PC-3 (cell line): ENCODE measurements at regions not wholly inside any gene's neighbourhood (a gene's known extent, or its start where the extent isn't known, plus 50 kb on each side); places are given as distances from the start of the nearest gene placed in this dataset.

ENCODE experiments used
- ATAC-seq: fragments of 200-7000 bp; cut with Tn5 transposase; 2 replicates; pipeline ENCODE4 v1.9.1; 2020; ENCODE audit warnings: mild to moderate bottlenecking, moderate library complexity
- BruUV-seq: library from RNA; stranded (reverse); fragments of 400-500 nt; replicated peaks from 2 replicates; lab custom pipeline; 2021; lab: Mats Ljungman, UMichigan
- CTCF ChIA-PET: fragments of 300-600 bp; sonication (Branson Sonifier 250); formaldehyde crosslinking; loops from one replicate; lab custom pipeline; 2022; ENCODE audit warnings: antibody characterized with exemption; lab: Charles Lee
- POLR2A ChIA-PET: fragments of 300-600 bp; sonication (Branson Sonifier 250); formaldehyde crosslinking; loops from one replicate; lab custom pipeline; 2022; ENCODE audit warnings: antibody characterized with exemption; ENCODE audit not compliant: unreplicated experiment; lab: Charles Lee
- DNase-seq: peaks from one replicate; pipeline ENCODE4 v3.0.0-alpha.2; 2015
- H2AFZ ChIP-seq: fragments of 300-600 bp; sonication (generic); 2 replicates; pipeline ENCODE4 v1.6.0; 2016; ENCODE audit warnings: antibody characterized with exemption, low read length
- H3F3A ChIP-seq: fragments of 300-600 bp; sonication (generic); one replicate; pipeline ENCODE4 v1.6.0; 2017; ENCODE audit warnings: antibody characterized with exemption, low read length, control low read depth, mild to moderate bottlenecking; ENCODE audit not compliant: unreplicated experiment
- H3K27ac ChIP-seq: fragments of 300-600 bp; sonication (generic); 2 replicates; pipeline ENCODE4 v1.5.1; 2016; ENCODE audit warnings: mild to moderate bottlenecking, low read length
- H3K27me3 ChIP-seq: fragments of 300-600 bp; sonication (generic); 2 replicates; pipeline ENCODE4 v1.6.1; 2016; ENCODE audit warnings: low read length, mixed read lengths
- H3K36me3 ChIP-seq: fragments of 300-600 bp; sonication (generic); 2 replicates; pipeline ENCODE4 v1.6.1; 2016; ENCODE audit warnings: low read depth, mixed run types, low read length, mixed read lengths
- H3K4me1 ChIP-seq: fragments of 300-600 bp; sonication (generic); 2 replicates; pipeline ENCODE4 v1.5.1; 2016; ENCODE audit warnings: low read length; ENCODE audit not compliant: insufficient read depth
- H3K4me2 ChIP-seq: fragments of 300-600 bp; sonication (generic); 2 replicates; pipeline ENCODE4 v1.6.0; 2016; ENCODE audit warnings: low read length
- H3K4me3 ChIP-seq: fragments of 300-600 bp; sonication (generic); 2 replicates; pipeline ENCODE4 v1.5.1; 2016; ENCODE audit warnings: mild to moderate bottlenecking, low read length, mixed read lengths
- H3K79me2 ChIP-seq: fragments of 300-600 bp; sonication (generic); 2 replicates; pipeline ENCODE4 v1.6.1; 2017; ENCODE audit warnings: low read length, mixed read lengths
- H3K9ac ChIP-seq: fragments of 300-600 bp; sonication (generic); 2 replicates; pipeline ENCODE4 v1.6.0; 2016; ENCODE audit warnings: mild to moderate bottlenecking, low read length
- H3K9me2 ChIP-seq: fragments of 300-600 bp; sonication (generic); replicated peaks from 2 replicates; pipeline ENCODE4 v1.6.1; 2016; ENCODE audit warnings: mixed run types, low read length, mixed read lengths
- H3K9me3 ChIP-seq: fragments of 300-600 bp; sonication (generic); 2 replicates; pipeline ENCODE4 v1.6.1; 2016; ENCODE audit warnings: low read length, mixed read lengths
- H4K20me1 ChIP-seq: fragments of 300-600 bp; sonication (generic); 2 replicates; pipeline ENCODE4 v1.6.1; 2016; ENCODE audit warnings: low read length, mixed read lengths
- CTCF ChIP-seq: fragments of 300-600 bp; sonication (generic); conservative IDR thresholded peaks from 2 replicates; pipeline ENCODE4 v1.5.1; 2017; ENCODE audit warnings: antibody characterized with exemption, low read depth, mild to moderate bottlenecking, low read length
- EZH2 ChIP-seq: fragments of 300-600 bp; sonication (generic); IDR thresholded peaks from one replicate; pipeline ENCODE4 v1.6.1; 2017; ENCODE audit warnings: antibody characterized with exemption, mild to moderate bottlenecking, low read length; ENCODE audit not compliant: unreplicated experiment
- EZH2phosphoT487 ChIP-seq: fragments of 300-600 bp; sonication (generic); IDR thresholded peaks from 2 replicates; pipeline ENCODE4 v1.6.1; 2018; ENCODE audit warnings: mild to moderate bottlenecking, antibody characterized with exemption, low read length, borderline replicate concordance
- intact Hi-C: fragments of 100-400 bp; cut with micrococcal nuclease; formaldehyde crosslinking; loops from 2 replicates; pipeline ENCODE4 v1.9.0; 2023

- H3K4me3 ChIP-seq, result no peak overlapping the region
- H3K9me3 ChIP-seq, result peaks cover 3% of the 10 kb centered on the region; the same call in 1 of the 2 replicates
- ChIA-PET CTCF (no interaction called here), POLR2A (no interaction called here)
- H2AFZ ChIP-seq, result no peak overlapping the region
- no peaks in the 10 kb centered on the region for H3K27me3 ChIP-seq
- H3K4me2 ChIP-seq, result no peak overlapping the region
- H3K9ac ChIP-seq, result no peak overlapping the region
- ATAC-seq, result no peak
- H4K20me1 ChIP-seq, result no peaks in the 10 kb centered on the region
- no peaks in the 10 kb centered on the region for H3F3A ChIP-seq
- H3K79me2 ChIP-seq, result no peaks in the 10 kb centered on the region
- BruUV-seq, result no TSS peak
- TF ChIP-seq EZH2phosphoT487, result no peak
- TF ChIP-seq EZH2, result no peak
- TF ChIP-seq CTCF, result no peak
- no peak overlapping the region for H3K27ac ChIP-seq
- H3K9me2 ChIP-seq, result no peaks in the 10 kb centered on the region
- no peaks in the 10 kb centered on the region for H3K36me3 ChIP-seq
- intact Hi-C loops, result no loop called here
- no peak for DNase-seq
- H3K4me1 ChIP-seq, result no peaks in the 10 kb centered on the region
These were observed 181.9 kb upstream of the CHD6 start for GRCh38 chr20:41800040-41800439.

- BruUV-seq, result no TSS peak
- Histone ChIP-seq H3K79me2 (no peaks in the 10 kb centered on the region), H4K20me1 (no peaks in the 10 kb centered on the region), H3K27me3 (no peaks in the 10 kb centered on the region), H2AFZ (no peak overlapping the region), H3K4me3 (no peak overlapping the region), H3K4me2 (no peak overlapping the region), H3F3A (no peaks in the 10 kb centered on the region), H3K27ac (no peak overlapping the region), H3K9ac (no peak overlapping the region), H3K9me2 (no peaks in the 10 kb centered on the region), H3K4me1 (no peaks in the 10 kb centered on the region), H3K9me3 (peaks cover 3% of the 10 kb centered on the region; the same call in 1 of the 2 replicates), H3K36me3 (no peaks in the 10 kb centered on the region)
- TF ChIP-seq EZH2, result no peak
- no peak for DNase-seq
- ATAC-seq, result no peak
- POLR2A ChIA-PET, result no interaction called here
- CTCF ChIA-PET, result no interaction called here
- intact Hi-C loops, result no loop called here
These were observed 180.8 kb upstream of the CHD6 start for GRCh38 chr20:41798930-41799502.

GRCh38 chr20:41786158-41786557 is 168.0 kb upstream of the CHD6 start:
- ATAC-seq (no peak), DNase-seq (peak; percentile 63)
- no peaks in the 10 kb centered on the region for H3K36me3 ChIP-seq
- ChIA-PET CTCF (no interaction called here), POLR2A (no interaction called here)
- no peak overlapping the region for H3K4me2 ChIP-seq
- intact Hi-C loops, result no loop called here
- TF ChIP-seq EZH2 (no peak), EZH2phosphoT487 (no peak), CTCF (no peak)
- no peaks in the 10 kb centered on the region for H3K4me1 ChIP-seq
- no peak overlapping the region for H2AFZ ChIP-seq
- H3K9me3 ChIP-seq, result 0 out of 2 replicates have a peak, but pooled peaks cover 6% of the 10 kb centered on the region
- H3K9me2 ChIP-seq, result no peaks in the 10 kb centered on the region
- H4K20me1 ChIP-seq, result no peaks in the 10 kb centered on the region
- H3K79me2 ChIP-seq, result no peaks in the 10 kb centered on the region
- no peaks in the 10 kb centered on the region for H3F3A ChIP-seq
- H3K4me3 ChIP-seq, result no peak overlapping the region
- no peak overlapping the region for H3K27ac ChIP-seq
- H3K27me3 ChIP-seq, result no peaks in the 10 kb centered on the region
- BruUV-seq, result no TSS peak
- no peak overlapping the region for H3K9ac ChIP-seq
